HG03060 (cell line): ENCODE measurements at regions not wholly inside any gene's neighbourhood (a gene's known extent, or its start where the extent isn't known, plus 50 kb on each side); places are given as distances from the start of the nearest gene placed in this dataset.
A peak's percentile ranks its signal among the peaks of the same experiment; 100 is the strongest.

Experiments used
- ATAC-seq: cut with Tn5 transposase; IDR thresholded peaks from one replicate; pipeline ENCODE4 v1.9.1; 2021; ENCODE audit warnings: low read depth, moderate number of reproducible peaks; ENCODE audit not compliant: unreplicated experiment

DNA sequence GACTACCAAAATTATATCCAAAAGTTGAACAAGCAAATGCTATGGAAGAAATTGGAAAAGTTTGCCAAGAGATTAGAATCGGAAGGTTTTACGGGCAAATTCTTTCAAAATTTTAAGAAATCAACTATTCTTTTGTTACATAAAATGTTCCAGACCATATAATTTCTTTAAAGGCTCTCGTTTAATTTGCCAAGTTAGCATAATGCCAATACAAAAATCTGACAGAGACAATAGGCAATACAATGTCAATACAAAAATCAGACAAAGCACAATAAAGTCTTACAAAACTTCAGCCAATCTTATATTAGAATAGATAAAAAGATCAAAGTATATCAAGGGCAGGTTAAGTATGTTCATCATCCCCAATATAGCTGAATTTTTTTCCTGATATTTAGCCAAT, 224.2 kb downstream of the BCL11A start:
- no peak for ATAC-seq

- ATAC-seq = no peak
Observed at GRCh38 chr2:60324536-60324935, 228.9 kb downstream of the BCL11A start.

- ATAC-seq = no peak
Observed at GRCh38 chr2:60321816-60322215, 231.6 kb downstream of the BCL11A start.

DNA sequence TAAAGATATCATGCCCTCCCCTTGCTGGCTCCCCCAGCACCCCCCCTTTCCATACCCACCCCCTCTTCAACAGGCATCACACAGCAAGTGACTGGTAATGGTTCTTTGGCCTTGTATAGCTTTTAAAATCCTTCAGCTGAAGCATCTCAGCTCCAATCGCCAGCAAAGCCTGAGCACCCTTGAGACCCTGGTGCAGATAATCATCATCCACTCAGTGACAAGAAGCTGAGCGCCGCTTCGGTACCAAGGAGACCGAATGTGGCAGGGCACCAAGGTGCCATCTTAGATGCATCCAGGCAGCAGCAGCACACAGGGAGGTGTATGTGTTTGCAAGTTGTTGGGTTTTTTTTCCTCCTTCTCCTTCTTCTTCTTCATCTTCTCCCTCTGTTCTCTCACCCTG, 232.7 kb downstream of the BCL11A start:
- ATAC-seq = no peak

DNA sequence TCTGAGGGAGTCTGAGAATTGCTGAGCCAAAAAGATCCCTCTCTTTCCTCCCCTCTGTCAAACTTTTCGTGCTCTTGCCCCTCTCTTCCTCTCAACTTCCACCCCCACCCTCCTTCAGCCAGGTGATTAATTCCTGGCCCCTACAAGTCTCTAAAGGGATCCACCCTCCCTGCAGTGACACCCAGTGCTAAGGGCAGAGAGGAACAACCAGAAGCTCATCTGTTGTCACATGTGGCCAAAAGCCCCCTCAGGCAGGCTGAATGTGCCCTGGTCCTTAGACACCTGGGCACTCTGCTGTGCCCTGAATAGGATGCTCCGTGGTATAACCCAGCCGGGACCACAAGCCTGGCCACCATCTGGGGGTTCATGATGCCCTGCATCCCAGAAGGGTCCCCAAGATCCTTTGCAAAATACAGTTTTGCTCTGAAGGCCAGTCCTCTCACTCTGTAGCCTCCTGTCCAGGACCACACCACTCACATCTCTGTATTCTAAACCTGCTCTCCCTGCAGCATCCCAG, 234.4 kb downstream of the BCL11A start:
- ATAC-seq = no peak

- no peak for ATAC-seq
Observed at GRCh38 chr2:60318544-60318943, 234.9 kb downstream of the BCL11A start.

GRCh38 chr2:60317844-60318243, 235.6 kb downstream of the BCL11A start:
- no peak for ATAC-seq

DNA sequence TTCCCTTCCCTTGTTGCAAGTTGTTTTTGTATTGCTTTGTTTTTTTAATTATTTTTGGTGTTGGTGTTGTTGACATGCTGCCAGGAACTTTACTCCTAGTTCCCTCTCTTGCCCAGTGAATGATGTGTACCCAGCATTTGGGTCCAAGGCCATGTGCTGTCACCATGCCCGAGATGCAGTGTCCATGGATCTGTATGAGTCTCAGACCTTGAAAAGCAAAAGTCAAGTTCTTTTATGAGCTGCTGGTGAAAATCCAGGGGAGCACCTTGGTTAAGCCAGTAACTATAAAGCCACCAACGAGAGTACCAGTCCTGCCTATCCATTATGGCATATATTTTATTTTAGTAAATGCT, 236.4 kb downstream of the BCL11A start:
- ATAC-seq = no peak

DNA sequence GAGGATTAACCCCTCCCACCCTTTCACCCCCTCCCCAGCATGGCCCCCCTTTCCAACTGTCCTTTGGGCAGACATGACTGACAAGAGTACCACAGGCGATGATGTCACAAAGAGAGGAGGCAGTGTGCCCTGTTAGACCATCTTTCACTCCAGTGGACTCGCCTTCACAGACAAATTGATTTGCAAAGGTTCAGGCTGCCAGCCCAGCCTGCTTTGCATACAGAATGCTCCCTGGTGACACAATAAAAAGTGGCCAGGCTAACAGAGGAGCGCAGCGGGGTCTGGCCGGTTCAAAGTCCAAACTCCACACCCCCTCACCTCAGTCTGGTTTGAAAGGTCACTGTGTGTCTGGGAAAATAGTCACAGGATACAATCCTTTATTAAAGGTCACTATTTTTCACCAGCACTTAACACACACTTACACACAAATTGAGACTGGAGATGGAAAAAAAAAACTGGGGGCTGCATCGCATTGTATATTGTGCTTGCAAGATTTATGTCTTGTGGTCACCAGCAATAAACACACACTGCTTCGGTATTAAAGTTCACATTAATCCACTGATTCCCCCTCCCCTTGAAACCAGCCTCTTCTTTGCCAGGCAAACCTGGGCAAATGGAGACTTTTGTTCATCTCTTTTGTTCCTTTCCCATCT, 236.9 kb downstream of the BCL11A start:
- ATAC-seq = no peak

DNA sequence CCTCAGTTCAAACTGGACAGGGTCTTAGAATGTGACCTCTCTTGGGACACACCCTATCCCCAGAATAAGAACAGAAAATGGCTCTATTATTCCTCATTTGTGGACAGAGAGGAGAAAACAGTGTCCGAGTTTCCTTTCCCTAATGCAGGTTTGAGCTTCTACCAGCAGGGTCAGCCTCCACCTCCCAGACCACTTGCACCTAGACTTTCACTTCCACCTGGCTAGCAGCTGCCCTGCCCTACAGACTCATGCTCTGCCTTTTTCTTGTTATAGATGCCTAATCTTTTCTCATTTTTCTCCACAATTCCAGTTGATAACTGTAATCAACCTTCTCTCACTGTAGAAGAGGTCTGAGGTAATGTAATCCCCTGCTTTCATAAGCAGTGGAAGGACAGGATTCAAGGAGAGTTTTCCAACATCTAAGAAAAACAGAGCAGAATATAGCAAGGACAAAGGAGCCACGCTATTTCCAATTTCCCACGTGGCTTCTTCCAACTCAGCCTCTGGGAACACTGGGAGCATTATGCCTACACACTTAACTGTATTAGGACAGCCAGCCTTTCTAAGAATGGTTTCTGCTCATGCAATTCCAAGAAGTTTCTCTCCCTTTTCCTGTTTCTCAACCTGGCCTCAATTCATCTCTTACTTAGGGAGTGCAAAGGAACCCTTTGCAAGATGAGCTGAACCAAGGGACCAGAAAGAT, 239.8 kb downstream of the BCL11A start:
- ATAC-seq = no peak

GRCh38 chr2:60312618-60313017, 240.8 kb downstream of the BCL11A start:
- ATAC-seq = no peak

DNA sequence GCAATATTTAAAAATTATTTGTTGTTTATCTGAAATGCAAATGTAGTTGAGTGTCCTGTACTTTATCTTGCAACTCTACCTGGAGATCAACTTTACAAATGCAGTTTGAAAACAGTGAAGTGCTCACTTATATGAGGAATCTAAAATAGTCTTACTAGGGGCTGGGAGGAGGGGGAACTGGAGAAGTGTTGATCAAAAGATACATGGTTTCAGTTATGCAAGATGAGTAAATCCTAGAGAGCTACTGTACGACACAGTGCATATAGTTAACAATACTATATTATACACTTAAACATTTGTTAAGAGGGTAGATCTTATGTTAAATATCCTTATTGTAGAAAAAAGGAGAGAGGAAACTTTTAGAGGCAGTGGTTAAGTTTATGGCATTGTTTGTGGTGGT, 241.9 kb downstream of the BCL11A start:
- peak; percentile 27 for ATAC-seq

DNA sequence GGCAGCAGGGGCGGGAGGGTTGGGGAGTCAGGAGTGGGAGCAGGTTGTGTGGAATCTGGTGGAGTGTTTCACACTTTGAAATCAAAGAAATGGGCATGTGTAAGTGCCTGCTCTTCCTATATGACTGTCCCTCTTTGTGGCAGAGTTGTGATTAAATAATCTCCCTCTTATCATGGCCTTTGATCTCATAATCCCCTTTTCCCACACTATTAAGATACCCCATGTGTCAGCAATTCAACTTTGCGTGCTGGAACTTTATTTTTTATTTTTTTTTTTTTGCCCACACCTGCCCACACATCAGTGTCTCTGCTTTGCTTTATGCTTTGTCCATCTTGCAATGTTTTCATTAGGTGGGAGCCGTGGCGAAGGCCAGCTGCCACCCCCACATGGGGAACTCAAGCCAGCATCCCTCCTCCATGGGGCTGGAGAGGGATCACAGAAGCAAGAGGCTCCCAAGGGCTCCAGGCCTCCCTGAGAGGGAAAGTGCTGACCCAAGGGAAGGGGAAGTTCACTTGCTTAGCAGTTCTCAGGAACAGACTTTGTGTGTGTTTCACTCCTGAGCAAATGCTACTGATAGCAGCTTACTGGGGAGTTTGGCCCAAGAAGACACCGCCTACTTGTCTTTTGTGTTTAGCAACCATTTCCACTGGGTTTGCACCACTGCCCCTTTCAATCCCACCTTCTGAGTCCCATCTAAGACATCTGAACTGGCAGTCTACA, 243.4 kb downstream of the BCL11A start:
- ATAC-seq = no peak

DNA sequence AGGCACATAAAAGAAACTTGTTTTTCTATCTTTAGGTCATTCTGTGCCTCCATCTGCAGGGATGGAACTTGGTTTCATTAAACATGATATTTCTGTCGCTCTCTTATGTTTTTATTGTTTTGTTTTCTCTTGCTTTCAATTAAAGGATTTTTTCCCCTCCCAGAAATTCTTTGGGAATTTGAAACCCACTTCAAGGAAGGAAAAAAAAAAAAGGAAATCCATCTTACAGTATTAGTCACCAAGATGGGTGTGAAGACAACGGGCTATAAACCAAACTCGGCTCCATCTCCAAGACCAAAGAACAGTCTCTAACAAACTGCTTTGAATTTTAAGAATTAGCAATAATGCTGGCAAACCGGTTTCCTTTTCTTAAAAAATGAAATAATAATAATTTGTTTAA, 244.1 kb downstream of the BCL11A start:
- ATAC-seq = no peak

DNA sequence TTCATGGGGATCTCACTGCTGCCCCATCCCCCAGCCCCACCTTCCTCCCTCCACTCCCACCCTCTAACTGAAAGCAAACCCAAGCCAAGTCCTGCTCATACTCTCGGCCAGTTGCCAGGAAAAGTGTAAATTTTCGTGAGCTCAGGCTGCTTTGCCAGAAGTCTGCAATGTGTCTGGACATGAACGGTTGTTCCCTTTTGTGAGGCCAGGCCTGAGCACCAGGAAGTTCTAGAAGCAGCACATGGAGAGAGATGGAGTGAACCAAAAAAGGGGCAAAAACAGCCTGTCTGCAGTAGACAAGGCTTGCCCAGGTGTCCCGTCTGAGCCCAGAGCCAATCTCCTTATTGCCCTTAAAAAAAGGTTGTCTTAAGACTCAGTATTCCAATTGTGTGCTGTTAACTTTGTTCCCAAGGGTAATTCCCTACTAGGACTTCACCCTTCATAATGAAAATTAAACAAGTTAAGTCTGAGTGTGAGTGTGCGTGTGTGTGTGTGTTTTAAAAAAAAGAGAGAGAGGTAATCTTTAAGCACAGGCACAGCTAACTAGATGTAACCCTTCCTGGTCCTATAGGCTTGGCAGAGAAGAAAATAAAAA, 247.1 kb downstream of the BCL11A start:
- no peak for ATAC-seq

DNA sequence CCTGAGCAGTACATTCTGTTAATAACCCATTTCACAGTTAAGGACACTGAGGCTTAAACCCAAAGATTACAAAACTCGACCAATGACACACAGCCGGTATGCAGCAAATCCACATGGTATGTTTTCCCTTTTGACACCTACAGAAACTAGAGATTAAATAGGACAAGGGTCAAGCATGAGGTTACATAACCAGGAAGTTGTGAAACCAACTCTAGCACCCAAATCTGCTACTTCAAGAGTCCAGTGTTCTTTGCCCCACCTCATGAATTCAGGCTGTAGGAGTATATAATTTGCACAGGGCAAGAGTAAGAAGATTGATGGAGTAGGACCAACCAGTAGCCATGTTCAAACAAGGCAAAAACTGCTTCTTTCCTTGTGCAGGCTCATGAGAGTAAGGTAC, 249.8 kb downstream of the BCL11A start:
- ATAC-seq = no peak

DNA sequence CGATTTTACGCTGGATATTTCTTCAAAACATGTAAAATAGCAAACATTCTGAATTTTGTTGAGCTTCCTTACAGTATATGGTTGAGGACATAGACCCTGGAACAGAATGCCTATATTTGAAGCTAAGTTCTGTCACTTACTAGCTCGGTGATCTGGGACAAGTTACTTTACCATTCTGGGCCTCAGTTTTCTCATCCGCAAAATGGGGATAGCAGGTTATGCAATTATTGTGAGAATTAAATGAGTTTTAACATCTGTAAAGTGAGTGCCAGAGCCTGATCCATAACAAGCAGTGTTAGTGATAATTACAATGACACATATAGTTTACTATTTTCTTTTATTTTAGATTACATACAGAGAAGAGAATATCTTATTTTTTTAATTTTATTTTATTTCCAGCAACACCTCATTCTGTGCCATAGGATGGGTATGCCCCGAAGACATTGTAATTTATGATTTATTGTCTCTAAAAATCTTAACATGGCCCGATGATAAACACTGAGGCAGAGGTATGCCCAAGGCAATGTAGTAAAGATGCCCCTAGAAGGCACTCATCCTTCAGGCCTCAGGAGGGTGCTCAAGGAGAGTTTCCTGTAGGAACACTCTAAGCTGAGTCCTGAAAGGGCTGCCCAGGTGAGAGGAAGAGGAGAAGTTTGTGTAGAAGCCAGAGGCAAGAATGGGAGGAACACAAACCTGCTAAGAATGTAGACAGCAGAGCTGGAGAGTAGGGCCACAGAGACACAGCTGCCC, 250.9 kb downstream of the BCL11A start:
- ATAC-seq = no peak

DNA sequence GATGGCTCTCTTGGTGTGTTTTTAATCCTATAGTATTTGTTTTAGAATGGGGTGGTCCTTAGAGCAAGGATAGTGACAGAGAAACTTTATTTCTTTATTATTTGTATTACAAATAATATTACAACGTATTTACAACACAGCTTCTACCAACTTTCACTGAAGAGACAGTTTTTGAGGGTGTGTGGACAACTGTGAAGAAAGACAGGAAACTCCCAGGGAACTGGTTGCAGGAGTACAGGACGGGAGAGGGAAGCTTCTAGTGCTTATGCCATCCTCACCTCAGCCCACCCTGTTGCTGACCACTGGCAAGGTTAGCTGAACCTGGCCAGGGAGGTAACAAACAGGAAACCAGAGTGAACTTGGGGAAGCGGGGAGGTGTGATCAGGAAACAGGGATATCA, 251.7 kb downstream of the BCL11A start:
- ATAC-seq = no peak

- no peak for ATAC-seq
Observed at GRCh38 chr2:60299179-60299578, 254.3 kb downstream of the BCL11A start.

GRCh38 chr2:60298006-60298696, 255.3 kb downstream of the BCL11A start:
- no peak for ATAC-seq
